ENCODE measurements at regions not wholly inside any gene's neighbourhood (a gene's known extent, or its start where the extent isn't known, plus 50 kb on each side); places are given as distances from the start of the nearest gene placed in this dataset.

GRCh38 chr3:31352331-31352730 is 180.4 kb upstream of the STT3B start:
- Histone ChIP-seq H3K4me3 (replicated peaks in 1 of 3; ENCODE audit: insufficient read depth in 1 of 3, low read depth in 1 of 3, low read length in 3 of 3) (no peak overlapping the region), H3K79me2 (ENCODE audit: control insufficient read depth, insufficient read depth, low read length) (no peaks in the 10 kb centered on the region), H4K20me1 (replicated peaks; ENCODE audit: control insufficient read depth, extremely low read depth, insufficient read depth, low read length) (no peaks in the 10 kb centered on the region), H2AFZ (ENCODE audit: low read depth, low read length) (no peak overlapping the region), H3K4me1 (ENCODE audit: control insufficient read depth, extremely low read depth, insufficient read depth, low read length) (no peaks in the 10 kb centered on the region), H3K9me1 (replicated peaks; ENCODE audit: control insufficient read depth, extremely low read depth, insufficient read depth, low read length) (no peaks in the 10 kb centered on the region), H3K9ac (replicated peaks; ENCODE audit: extremely low read depth, insufficient read depth, low read length) (no peak overlapping the region), H3K27me3 (ENCODE audit: control insufficient read depth in 2 of 2, insufficient read depth in 2 of 2, low read length in 2 of 2) (peaks cover 3 to 4% of the 10 kb centered on the region in 2 experiments), H3K4me2 (ENCODE audit: insufficient read depth, low read length) (no peak overlapping the region), H3K9me3 (replicated peaks; ENCODE audit: control insufficient read depth, insufficient read depth, low read length) (no peaks in the 10 kb centered on the region), H3K36me3 (ENCODE audit: control insufficient read depth in 2 of 2, extremely low read depth in 1 of 2, insufficient read depth in 2 of 2, low read length in 2 of 2) (no peaks in the 10 kb centered on the region), H3K27ac (ENCODE audit: insufficient read depth, low read depth, low read length) (no peak overlapping the region)
- TF ChIP-seq GATA2 (IDR thresholded peaks at IDR 0.05; ENCODE audit: insufficient read depth, insufficient read length, low read depth, low read length) (no peak), CTCF (IDR thresholded peaks at IDR 0.05; ENCODE audit: extremely low read depth in 1 of 2, insufficient read depth in 1 of 2, low read depth in 1 of 2, low read length in 2 of 2) (no peak), EZH2 (IDR thresholded peaks at IDR 0.05; ENCODE audit: borderline replicate concordance, low read depth, low read length, severe bottlenecking) (no peak), JUN (IDR thresholded peaks at IDR 0.05; ENCODE audit: borderline replicate concordance, insufficient read depth, insufficient read length, low read depth) (no peak)
- FAIRE-seq (no peak), DNase-seq (ENCODE audit: low read depth, low spot score) (no peak)
- intact Hi-C loops (cut with micrococcal nuclease): no loop called here
- CTCF ChIA-PET: no interaction called here
- POLR2A ChIA-PET: no interaction called here
- dilution Hi-C loops (cut with MboI; ENCODE audit: extremely low pct_ligation_motif_present, low sequenced_read_pairs): no loop called here
- BruUV-seq (replicated peaks): no TSS peak

GRCh38 chr3:31353166-31353565 is 179.6 kb upstream of the STT3B start:
- no peaks in the 10 kb centered on the region for H3K4me1 ChIP-seq (ENCODE audit: control insufficient read depth, extremely low read depth, insufficient read depth, low read length)
- POLR2A ChIA-PET: no interaction called here
- TF ChIP-seq POLR2A (IDR thresholded peaks at IDR 0.05; ENCODE audit: low read depth, low read length): no peak
- TF ChIP-seq JUN (IDR thresholded peaks at IDR 0.05; ENCODE audit: borderline replicate concordance, insufficient read depth, insufficient read length, low read depth): no peak
- TF ChIP-seq POLR2AphosphoS5 (IDR thresholded peaks at IDR 0.05; ENCODE audit: insufficient read depth, low read depth, low read length): no peak
- TF ChIP-seq MAX (IDR thresholded peaks at IDR 0.05; ENCODE audit: insufficient read depth, insufficient read length): no peak
- no peak for TF ChIP-seq MYC (IDR thresholded peaks at IDR 0.05; ENCODE audit: low read depth, low read length)
- TF ChIP-seq GATA2 (IDR thresholded peaks at IDR 0.05; ENCODE audit: insufficient read depth, insufficient read length, low read depth, low read length): no peak
- TF ChIP-seq FOS (IDR thresholded peaks at IDR 0.05; ENCODE audit: borderline replicate concordance, insufficient read depth, low read length): no peak
- no peak for TF ChIP-seq EZH2 (IDR thresholded peaks at IDR 0.05; ENCODE audit: borderline replicate concordance, low read depth, low read length, severe bottlenecking)
- no peak overlapping the region for H3K4me2 ChIP-seq (ENCODE audit: insufficient read depth, low read length)
- intact Hi-C loops (cut with micrococcal nuclease): no loop called here
- H3K9me3 ChIP-seq (replicated peaks; ENCODE audit: control insufficient read depth, insufficient read depth, low read length): no peaks in the 10 kb centered on the region
- FAIRE-seq: no peak
- H3K79me2 ChIP-seq (ENCODE audit: control insufficient read depth, insufficient read depth, low read length): no peaks in the 10 kb centered on the region
- no peaks in the 10 kb centered on the region for H4K20me1 ChIP-seq (replicated peaks; ENCODE audit: control insufficient read depth, extremely low read depth, insufficient read depth, low read length)
- H3K9ac ChIP-seq (replicated peaks; ENCODE audit: extremely low read depth, insufficient read depth, low read length): no peak overlapping the region
- no peak for DNase-seq (ENCODE audit: low read depth, low spot score)
- H3K27ac ChIP-seq (ENCODE audit: insufficient read depth, low read depth, low read length): no peak overlapping the region
- no peaks in the 10 kb centered on the region for H3K9me1 ChIP-seq (replicated peaks; ENCODE audit: control insufficient read depth, extremely low read depth, insufficient read depth, low read length)
- BruUV-seq (replicated peaks): no TSS peak
- dilution Hi-C loops (cut with MboI; ENCODE audit: extremely low pct_ligation_motif_present, low sequenced_read_pairs): no loop called here
- no peak overlapping the region for H3K4me3 ChIP-seq (replicated peaks in 1 of 3; ENCODE audit: insufficient read depth in 1 of 3, low read depth in 1 of 3, low read length in 3 of 3)
- CTCF ChIA-PET: no interaction called here
- H3K27me3 ChIP-seq (ENCODE audit: control insufficient read depth in 2 of 2, insufficient read depth in 2 of 2, low read length in 2 of 2): peaks cover 3 to 4% of the 10 kb centered on the region in 2 experiments
- H3K36me3 ChIP-seq (ENCODE audit: control insufficient read depth in 2 of 2, extremely low read depth in 1 of 2, insufficient read depth in 2 of 2, low read length in 2 of 2): no peaks in the 10 kb centered on the region
- H2AFZ ChIP-seq (ENCODE audit: low read depth, low read length): no peak overlapping the region

Measured in endothelial cell of umbilical vein (primary cell).